C4-2B (cell line): ENCODE measurements at regions not wholly inside any gene's neighbourhood (a gene's known extent, or its start where the extent isn't known, plus 50 kb on each side); places are given as distances from the start of the nearest gene placed in this dataset.

Experiments used
- ZFX ChIP-seq: fragments of 450-650 bp; IDR thresholded peaks from 2 replicates; pipeline ENCODE4 v1.6.1; 2017
- TF ChIP-seq, protein P1 (sequence below): fragments of 450-650 bp; conservative IDR thresholded peaks from 2 replicates; pipeline ENCODE4 v1.5.1; 2017; ENCODE audit warnings: mild to moderate bottlenecking

DNA sequence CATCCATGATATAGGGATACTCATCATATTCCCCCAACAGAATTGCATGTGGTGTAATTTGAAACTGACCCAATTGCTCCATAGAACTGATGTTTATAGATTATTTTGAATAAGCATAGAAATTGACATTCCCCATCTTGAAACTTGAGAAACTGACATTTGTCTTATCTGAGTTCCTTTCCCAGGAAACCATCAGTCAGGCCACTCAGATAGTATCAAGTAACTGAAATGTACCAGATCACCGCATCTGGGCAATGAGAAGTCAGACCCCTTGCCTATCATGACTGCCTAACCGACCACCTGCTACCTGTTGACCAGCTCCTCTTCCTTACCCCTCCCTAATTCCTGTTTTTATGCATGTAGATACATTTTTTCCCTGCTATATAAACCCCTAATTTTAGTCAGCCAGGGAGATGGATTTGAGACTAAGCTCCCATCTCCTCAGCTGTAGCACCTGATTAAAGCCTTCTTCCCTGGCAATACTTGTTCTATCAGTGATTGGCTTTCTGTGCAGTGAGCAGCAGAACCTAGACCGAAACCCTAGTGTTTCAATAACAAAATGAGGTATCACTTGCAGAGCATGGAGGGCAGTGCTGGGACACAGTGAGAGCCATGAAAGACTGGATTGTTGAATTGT, 274.5 kb downstream of the LPIN1 start:
- TF ChIP-seq, protein P1, sequence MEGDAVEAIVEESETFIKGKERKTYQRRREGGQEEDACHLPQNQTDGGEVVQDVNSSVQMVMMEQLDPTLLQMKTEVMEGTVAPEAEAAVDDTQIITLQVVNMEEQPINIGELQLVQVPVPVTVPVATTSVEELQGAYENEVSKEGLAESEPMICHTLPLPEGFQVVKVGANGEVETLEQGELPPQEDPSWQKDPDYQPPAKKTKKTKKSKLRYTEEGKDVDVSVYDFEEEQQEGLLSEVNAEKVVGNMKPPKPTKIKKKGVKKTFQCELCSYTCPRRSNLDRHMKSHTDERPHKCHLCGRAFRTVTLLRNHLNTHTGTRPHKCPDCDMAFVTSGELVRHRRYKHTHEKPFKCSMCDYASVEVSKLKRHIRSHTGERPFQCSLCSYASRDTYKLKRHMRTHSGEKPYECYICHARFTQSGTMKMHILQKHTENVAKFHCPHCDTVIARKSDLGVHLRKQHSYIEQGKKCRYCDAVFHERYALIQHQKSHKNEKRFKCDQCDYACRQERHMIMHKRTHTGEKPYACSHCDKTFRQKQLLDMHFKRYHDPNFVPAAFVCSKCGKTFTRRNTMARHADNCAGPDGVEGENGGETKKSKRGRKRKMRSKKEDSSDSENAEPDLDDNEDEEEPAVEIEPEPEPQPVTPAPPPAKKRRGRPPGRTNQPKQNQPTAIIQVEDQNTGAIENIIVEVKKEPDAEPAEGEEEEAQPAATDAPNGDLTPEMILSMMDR = no peak
- no peak for TF ChIP-seq ZFX
